ENCODE measurements at regions not wholly inside any gene's neighbourhood (a gene's known extent, or its start where the extent isn't known, plus 50 kb on each side); places are given as distances from the start of the nearest gene placed in this dataset.

DNA sequence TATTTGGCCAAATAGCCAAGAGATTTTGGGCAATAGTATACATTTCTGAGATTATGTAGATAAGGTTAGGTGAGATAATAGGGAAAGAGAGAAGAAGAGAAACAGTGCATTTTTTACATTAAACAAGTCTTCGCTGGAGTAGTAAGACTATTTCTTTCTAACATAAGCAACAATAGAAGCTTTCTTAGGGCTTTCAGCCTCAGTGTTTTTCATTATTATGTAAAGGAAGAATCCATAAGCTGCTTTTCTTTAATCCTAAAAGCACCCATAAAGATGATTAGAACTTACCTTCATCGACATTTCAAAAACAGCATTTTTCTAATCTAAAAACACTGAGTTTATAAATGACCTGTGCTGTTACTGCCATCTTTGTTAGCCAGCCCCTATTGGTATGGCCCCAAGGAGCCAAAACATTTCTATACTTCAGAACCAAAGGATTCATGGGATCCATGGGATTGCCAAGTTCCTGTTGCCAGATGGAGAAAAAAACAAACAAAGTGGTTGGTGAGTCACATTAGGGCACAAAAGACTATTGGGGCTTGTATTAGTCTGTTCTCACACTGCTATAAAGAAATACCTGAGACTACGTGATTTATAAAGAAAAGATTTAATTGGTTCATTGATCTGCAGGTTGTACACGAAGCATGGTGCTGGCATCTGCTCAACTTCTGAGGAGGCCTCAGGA lies 88.2 kb downstream of the SCG2 start:
- Mint-ChIP-seq H3K4me1 (ENCODE audit: low read depth) (no peaks in the 10 kb centered on the region), H3K36me3 (ENCODE audit: low read depth) (no peaks in the 10 kb centered on the region), H3K27ac (no peak overlapping the region), H3K27me3 (peaks cover 4% of the 10 kb centered on the region), H3K9me3 (no peaks in the 10 kb centered on the region), H3K4me3 (no peak overlapping the region)
- TF ChIP-seq, protein P1, sequence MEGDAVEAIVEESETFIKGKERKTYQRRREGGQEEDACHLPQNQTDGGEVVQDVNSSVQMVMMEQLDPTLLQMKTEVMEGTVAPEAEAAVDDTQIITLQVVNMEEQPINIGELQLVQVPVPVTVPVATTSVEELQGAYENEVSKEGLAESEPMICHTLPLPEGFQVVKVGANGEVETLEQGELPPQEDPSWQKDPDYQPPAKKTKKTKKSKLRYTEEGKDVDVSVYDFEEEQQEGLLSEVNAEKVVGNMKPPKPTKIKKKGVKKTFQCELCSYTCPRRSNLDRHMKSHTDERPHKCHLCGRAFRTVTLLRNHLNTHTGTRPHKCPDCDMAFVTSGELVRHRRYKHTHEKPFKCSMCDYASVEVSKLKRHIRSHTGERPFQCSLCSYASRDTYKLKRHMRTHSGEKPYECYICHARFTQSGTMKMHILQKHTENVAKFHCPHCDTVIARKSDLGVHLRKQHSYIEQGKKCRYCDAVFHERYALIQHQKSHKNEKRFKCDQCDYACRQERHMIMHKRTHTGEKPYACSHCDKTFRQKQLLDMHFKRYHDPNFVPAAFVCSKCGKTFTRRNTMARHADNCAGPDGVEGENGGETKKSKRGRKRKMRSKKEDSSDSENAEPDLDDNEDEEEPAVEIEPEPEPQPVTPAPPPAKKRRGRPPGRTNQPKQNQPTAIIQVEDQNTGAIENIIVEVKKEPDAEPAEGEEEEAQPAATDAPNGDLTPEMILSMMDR (IDR thresholded peaks at IDR 0.05), result no peak
- intact Hi-C loops (cut with micrococcal nuclease), result no loop called here
- CTCF ChIA-PET, result no interaction called here
- ATAC-seq (no peak), DNase-seq (no peak)
- POLR2A ChIA-PET, result no interaction called here

DNA sequence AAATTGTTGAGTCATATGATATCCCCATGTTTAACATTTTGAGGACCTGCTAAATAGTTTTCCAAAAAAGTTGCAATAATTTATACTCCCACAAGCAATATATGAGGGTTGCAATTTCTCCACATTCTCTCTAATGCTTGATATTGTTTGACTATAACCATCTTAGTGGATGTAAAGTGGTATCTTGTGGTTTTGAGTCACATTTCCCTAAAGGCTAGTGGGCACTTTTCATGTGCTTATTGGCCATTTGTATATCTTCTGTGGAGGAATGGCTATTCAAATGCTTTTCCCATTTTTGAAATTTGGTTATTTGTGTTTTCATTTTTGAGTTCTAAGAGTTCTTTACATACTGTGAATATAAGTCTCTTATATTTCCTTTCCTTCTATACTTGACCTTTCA lies 82.7 kb downstream of the SCG2 start:
- Mint-ChIP-seq H3K4me3 (no peak overlapping the region), H3K4me1 (ENCODE audit: low read depth) (no peaks in the 10 kb centered on the region), H3K9me3 (no peaks in the 10 kb centered on the region), H3K27me3 (no peaks in the 10 kb centered on the region), H3K27ac (no peak overlapping the region), H3K36me3 (ENCODE audit: low read depth) (no peaks in the 10 kb centered on the region)
- TF ChIP-seq, protein P1 (IDR thresholded peaks at IDR 0.05), result no peak
- intact Hi-C loops (cut with micrococcal nuclease), result no loop called here
- ATAC-seq (no peak), DNase-seq (no peak)
- CTCF ChIA-PET, result no interaction called here
- POLR2A ChIA-PET, result no interaction called here

DNA sequence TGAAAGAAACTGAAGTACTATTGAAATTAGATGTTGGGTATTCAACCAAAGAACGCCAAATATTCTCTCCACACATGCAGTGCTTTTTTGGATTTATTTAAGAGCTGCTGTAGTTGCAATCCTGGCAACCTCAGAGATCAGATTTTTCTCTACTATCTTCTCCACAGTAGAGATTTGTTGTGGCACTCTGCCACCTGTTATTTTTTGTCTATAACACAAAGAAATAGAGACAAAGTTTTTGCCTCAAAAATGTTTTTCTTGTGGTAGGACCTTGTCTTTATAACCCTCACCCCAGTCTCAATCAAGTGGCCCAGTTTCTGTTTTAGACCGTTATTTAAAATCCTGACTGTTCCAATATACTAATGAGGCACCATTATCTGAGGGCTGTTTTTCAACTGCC lies 79.4 kb downstream of the SCG2 start:
- Mint-ChIP-seq H3K36me3 (ENCODE audit: low read depth) (no peaks in the 10 kb centered on the region), H3K9me3 (peaks cover 2% of the 10 kb centered on the region), H3K27ac (no peak overlapping the region), H3K4me3 (no peak overlapping the region), H3K27me3 (no peaks in the 10 kb centered on the region), H3K4me1 (ENCODE audit: low read depth) (no peaks in the 10 kb centered on the region)
- ATAC-seq (no peak), DNase-seq (no peak)
- intact Hi-C loops (cut with micrococcal nuclease), result no loop called here
- ChIA-PET CTCF (no interaction called here), POLR2A (no interaction called here)
- TF ChIP-seq, protein P1 (IDR thresholded peaks at IDR 0.05), result no peak

DNA sequence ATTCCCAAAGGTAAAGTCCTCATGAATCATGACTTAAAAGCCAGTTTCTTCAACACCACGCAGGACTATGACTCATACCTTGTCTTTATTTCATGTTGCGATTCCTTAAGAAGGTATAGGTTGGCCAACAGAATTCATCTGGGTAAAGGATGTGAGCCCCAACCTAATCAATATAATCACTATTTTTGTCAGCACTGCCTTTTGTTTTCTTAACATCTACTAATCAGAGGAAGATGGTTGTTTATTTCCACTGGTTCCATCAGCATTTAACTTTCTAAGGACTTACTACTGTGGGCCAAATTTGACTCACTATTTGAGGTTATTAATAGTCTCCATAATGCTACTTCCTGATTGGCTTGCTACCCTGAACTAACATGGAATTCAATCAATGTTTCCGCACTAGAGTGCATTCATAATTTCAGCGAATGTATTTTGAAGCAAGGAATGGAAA lies 78.6 kb downstream of the SCG2 start:
- Mint-ChIP-seq H3K27me3 (no peaks in the 10 kb centered on the region), H3K27ac (no peak overlapping the region), H3K36me3 (ENCODE audit: low read depth) (no peaks in the 10 kb centered on the region), H3K4me1 (ENCODE audit: low read depth) (no peaks in the 10 kb centered on the region), H3K4me3 (no peak overlapping the region), H3K9me3 (peaks cover 2% of the 10 kb centered on the region)
- intact Hi-C loops (cut with micrococcal nuclease), result no loop called here
- CTCF ChIA-PET, result no interaction called here
- ATAC-seq (no peak), DNase-seq (no peak)
- POLR2A ChIA-PET, result no interaction called here
- TF ChIP-seq, protein P1 (IDR thresholded peaks at IDR 0.05), result no peak

DNA sequence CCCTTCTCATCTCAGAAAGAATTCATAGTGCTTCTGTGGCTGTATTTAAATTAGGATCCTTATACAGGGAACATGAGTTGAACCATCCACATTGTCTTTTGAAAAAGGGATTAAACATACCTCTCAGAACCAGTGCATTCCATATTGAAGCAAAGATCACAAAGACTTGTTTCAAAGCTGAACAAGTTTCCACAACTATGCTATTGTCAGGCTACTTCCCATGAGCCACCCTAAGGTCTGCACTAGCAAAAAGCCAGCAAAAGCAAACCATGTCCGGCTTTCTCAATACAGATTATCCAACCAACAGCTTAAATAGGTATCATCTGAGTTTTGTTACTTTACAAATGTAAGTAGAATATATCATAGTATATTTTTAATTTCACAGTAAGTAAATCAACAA lies 78.1 kb downstream of the SCG2 start:
- TF ChIP-seq, protein P1 (IDR thresholded peaks at IDR 0.05), result no peak
- DNase-seq, result no peak
- Mint-ChIP-seq H3K4me1 (ENCODE audit: low read depth) (no peaks in the 10 kb centered on the region), H3K27ac (no peak overlapping the region), H3K27me3 (no peaks in the 10 kb centered on the region), H3K36me3 (ENCODE audit: low read depth) (no peaks in the 10 kb centered on the region), H3K4me3 (no peak overlapping the region), H3K9me3 (peaks cover 2% of the 10 kb centered on the region)
- ChIA-PET POLR2A (no interaction called here), CTCF (no interaction called here)
- intact Hi-C loops (cut with micrococcal nuclease), result no loop called here
- ATAC-seq, result no peak

Measured in activated CD8-positive, alpha-beta T cell treated with anti-CD3 and anti-CD28 coated beads for 36 hours (primary cell).